CD14-positive monocyte (primary cell): ENCODE measurements at regions not wholly inside any gene's neighbourhood (a gene's known extent, or its start where the extent isn't known, plus 50 kb on each side); places are given as distances from the start of the nearest gene placed in this dataset.

Experiments
- DNase-seq, 3 donors: peaks; one replicate each; pipeline ENCODE4 v3.0.0-alpha.2; 2011 to 2022
- H2AFZ ChIP-seq: 2 replicates; pipeline ENCODE4 v1.6.0; 2012; ENCODE audit warnings: mild to moderate bottlenecking, low read depth, low read length, inconsistent platforms; ENCODE audit not compliant: insufficient read depth, poor library complexity, severe bottlenecking
- H3K27ac ChIP-seq, 2 donors: 1 replicate in 1 of 2; 2 replicates in 1 of 2; pipeline ENCODE4 v1.5.1; 2012 to 2013; ENCODE audit warnings: low read length in 2 of 2, control low read depth in 1 of 2, inconsistent platforms in 1 of 2, low read depth in 1 of 2, mild to moderate bottlenecking in 1 of 2
- H3K27me3 ChIP-seq, 2 donors: one replicate each; pipeline versions ENCODE4 v1.6.0 to v1.6.1; 2011 to 2013; ENCODE audit warnings: low read length in 2 of 2; ENCODE audit not compliant: control insufficient read depth in 2 of 2, insufficient read depth in 2 of 2
- H3K36me3 ChIP-seq, 2 donors: replicated peaks in 1 of 2; 1 replicate in 1 of 2; 2 replicates in 1 of 2; pipeline versions ENCODE4 v1.5.1 to v1.6.1; 2012 to 2013; ENCODE audit warnings: low read length in 2 of 2, control low read depth in 1 of 2, inconsistent platforms in 1 of 2, mild to moderate bottlenecking in 1 of 2; ENCODE audit not compliant: insufficient read depth in 2 of 2, control insufficient read depth in 1 of 2
- H3K4me1 ChIP-seq, 2 donors: 1 replicate in 1 of 2; 2 replicates in 1 of 2; pipeline versions ENCODE4 v1.5.1 to v1.6.1; 2012 to 2013; ENCODE audit warnings: low read length in 2 of 2, control low read depth in 1 of 2, inconsistent platforms in 1 of 2, mild to moderate bottlenecking in 1 of 2, moderate library complexity in 1 of 2; ENCODE audit not compliant: insufficient read depth in 2 of 2, control insufficient read depth in 1 of 2
- H3K4me2 ChIP-seq: replicated peaks from 2 replicates; pipeline ENCODE3; 2012; ENCODE audit warnings: low read length, moderate library complexity, mild to moderate bottlenecking; ENCODE audit not compliant: poor library complexity, severe bottlenecking; ENCODE audit errors: extremely low read depth
- H3K4me3 ChIP-seq, 3 experiments: fragments of 200-600 bp in 1 of 3; sonication (generic) in 1 of 3; replicated peaks in 1 of 3; 1 replicate in 2 of 3; 2 replicates in 1 of 3; pipeline ENCODE4 v1.5.1; 2011 to 2013; ENCODE audit warnings: low read length in 3 of 3, mild to moderate bottlenecking in 3 of 3, control low read depth in 2 of 3, low read depth in 2 of 3, inconsistent platforms in 1 of 3, moderate library complexity in 1 of 3
- H3K79me2 ChIP-seq: 2 replicates; pipeline ENCODE4 v1.6.0; 2012; ENCODE audit warnings: mild to moderate bottlenecking, control low read depth, inconsistent platforms, low read length, moderate library complexity; ENCODE audit not compliant: insufficient read depth
- H3K9ac ChIP-seq: 2 replicates; pipeline ENCODE4 v1.6.0; 2017; ENCODE audit warnings: low read length, mild to moderate bottlenecking; ENCODE audit not compliant: insufficient read depth, poor library complexity, severe bottlenecking
- H3K9me3 ChIP-seq, 2 donors: replicated peaks in 1 of 2; 1 replicate in 1 of 2; 2 replicates in 1 of 2; pipeline versions ENCODE4 v1.5.1 to v1.6.1; 2012 to 2013; ENCODE audit warnings: low read length in 2 of 2, control low read depth in 1 of 2; ENCODE audit not compliant: control insufficient read depth in 1 of 2, insufficient read depth in 1 of 2
- H4K20me1 ChIP-seq: 2 replicates; pipeline ENCODE4 v1.6.0; 2012; ENCODE audit warnings: mild to moderate bottlenecking, low read length, control low read depth, moderate library complexity; ENCODE audit not compliant: insufficient read depth
- H3K27ac Mint-ChIP-seq, 7 donors: one replicate each; pipeline ENCODE4 v1.8.0; 2020; ENCODE audit warnings: mild to moderate bottlenecking in 7 of 7, mixed read lengths in 7 of 7, moderate library complexity in 6 of 7, inconsistent platforms in 2 of 7
- H3K27me3 Mint-ChIP-seq, 3 donors: one replicate each; pipeline ENCODE4 v1.8.0; 2021 to 2022; ENCODE audit warnings: low read depth in 3 of 3, mild to moderate bottlenecking in 3 of 3, mixed read lengths in 3 of 3, moderate library complexity in 3 of 3, inconsistent platforms in 1 of 3
- H3K36me3 Mint-ChIP-seq, 2 donors: one replicate each; pipeline ENCODE4 v1.8.0; 2020; ENCODE audit warnings: mixed read lengths in 2 of 2, inconsistent platforms in 1 of 2, mild to moderate bottlenecking in 1 of 2
- H3K4me1 Mint-ChIP-seq: one replicate; pipeline ENCODE4 v1.8.0; 2020; ENCODE audit warnings: mild to moderate bottlenecking, mixed read lengths
- H3K4me3 Mint-ChIP-seq, 2 donors: one replicate each; pipeline ENCODE4 v1.8.0; 2020; ENCODE audit warnings: mild to moderate bottlenecking in 2 of 2, mixed read lengths in 2 of 2, moderate library complexity in 1 of 2
- H3K9me3 Mint-ChIP-seq, 7 donors: one replicate each; pipeline ENCODE4 v1.8.0; 2020 to 2022; ENCODE audit warnings: mixed read lengths in 7 of 7, mild to moderate bottlenecking in 6 of 7, moderate library complexity in 6 of 7, inconsistent platforms in 2 of 7
- WGBS: methylation state at CpG from one replicate; pipeline ENCODE4 v1.1.5; 2013; ENCODE audit warnings: missing lambda C conversion rate; ENCODE audit not compliant: insufficient coverage; 5-methylcytosine and 5-hydroxymethylcytosine counted together
- intact Hi-C, 2 donors: fragments of 100-400 bp; cut with micrococcal nuclease; formaldehyde crosslinking; loops; one replicate each; pipeline versions ENCODE4 v1.15.0 to v1.15.1; 2023
- TF ChIP-seq, protein P1 (sequence below): fragments of 200-600 bp; IDR thresholded peaks from one replicate; pipeline ENCODE4 v1.8.0; 2022; ENCODE audit warnings: antibody characterized with exemption, mild to moderate bottlenecking

DNA sequence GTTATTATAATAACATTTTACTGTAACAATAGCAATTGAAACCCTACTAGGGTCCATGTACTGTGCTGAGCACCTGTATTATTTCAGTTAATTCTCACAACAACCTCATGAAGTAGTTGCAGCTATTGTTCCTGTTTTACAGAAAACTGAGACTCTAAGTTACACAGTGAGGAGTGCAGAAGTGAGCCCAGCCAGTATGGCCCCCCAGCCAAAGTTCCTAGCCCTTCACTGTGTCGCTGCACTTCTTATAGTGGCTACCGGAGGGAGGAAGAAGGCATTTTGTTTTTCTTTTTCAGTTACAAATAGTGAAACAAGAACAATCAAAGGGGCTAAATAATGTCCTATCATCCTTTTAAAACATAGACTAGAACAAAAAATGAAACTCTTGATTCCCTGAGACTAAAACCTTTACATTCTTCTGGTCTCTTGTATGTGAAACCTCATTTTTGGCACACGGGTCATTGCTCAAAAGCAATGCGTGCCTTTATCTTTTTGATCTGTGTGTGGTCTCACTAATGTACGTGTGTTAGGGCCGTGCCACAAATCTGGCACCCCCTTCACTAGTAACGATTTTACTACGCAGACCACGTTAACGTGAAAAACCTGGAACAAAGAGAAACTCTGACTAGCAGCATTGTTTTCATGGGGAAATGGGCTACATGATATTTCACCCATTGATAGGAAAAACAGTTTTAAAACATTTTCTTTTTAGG lies 88.7 kb downstream of the LLPH start:
- no peak for DNase-seq
- H3K4me2 ChIP-seq = no peak overlapping the region
- no peaks in the 10 kb centered on the region for H4K20me1 ChIP-seq
- Mint-ChIP-seq H3K4me1 (no peaks in the 10 kb centered on the region), H3K27me3 (peaks cover 0 to 2% (median 1%) of the 10 kb centered on the region in 3 donors), H3K36me3 (no peaks in the 10 kb centered on the region), H3K4me3 (no peak overlapping the region), H3K9me3 (no peaks in the 10 kb centered on the region), H3K27ac (no peak overlapping the region)
- H3K4me1 ChIP-seq = peaks cover 0 to under 1% of the 10 kb centered on the region in 2 donors
- H3K36me3 ChIP-seq = no peaks in the 10 kb centered on the region
- H3K9me3 ChIP-seq = no peaks in the 10 kb centered on the region
- no peaks in the 10 kb centered on the region for H3K79me2 ChIP-seq
- intact Hi-C loops = no loop called here
- no peak overlapping the region for H3K4me3 ChIP-seq
- H3K9ac ChIP-seq = no peak overlapping the region
- TF ChIP-seq, protein P1, sequence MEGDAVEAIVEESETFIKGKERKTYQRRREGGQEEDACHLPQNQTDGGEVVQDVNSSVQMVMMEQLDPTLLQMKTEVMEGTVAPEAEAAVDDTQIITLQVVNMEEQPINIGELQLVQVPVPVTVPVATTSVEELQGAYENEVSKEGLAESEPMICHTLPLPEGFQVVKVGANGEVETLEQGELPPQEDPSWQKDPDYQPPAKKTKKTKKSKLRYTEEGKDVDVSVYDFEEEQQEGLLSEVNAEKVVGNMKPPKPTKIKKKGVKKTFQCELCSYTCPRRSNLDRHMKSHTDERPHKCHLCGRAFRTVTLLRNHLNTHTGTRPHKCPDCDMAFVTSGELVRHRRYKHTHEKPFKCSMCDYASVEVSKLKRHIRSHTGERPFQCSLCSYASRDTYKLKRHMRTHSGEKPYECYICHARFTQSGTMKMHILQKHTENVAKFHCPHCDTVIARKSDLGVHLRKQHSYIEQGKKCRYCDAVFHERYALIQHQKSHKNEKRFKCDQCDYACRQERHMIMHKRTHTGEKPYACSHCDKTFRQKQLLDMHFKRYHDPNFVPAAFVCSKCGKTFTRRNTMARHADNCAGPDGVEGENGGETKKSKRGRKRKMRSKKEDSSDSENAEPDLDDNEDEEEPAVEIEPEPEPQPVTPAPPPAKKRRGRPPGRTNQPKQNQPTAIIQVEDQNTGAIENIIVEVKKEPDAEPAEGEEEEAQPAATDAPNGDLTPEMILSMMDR = no peak
- no peaks in the 10 kb centered on the region for H3K27me3 ChIP-seq
- H3K27ac ChIP-seq = no peak overlapping the region
- 96% methylated on average over 5 of the region's 10 CpGs for WGBS
- no peak overlapping the region for H2AFZ ChIP-seq

DNA sequence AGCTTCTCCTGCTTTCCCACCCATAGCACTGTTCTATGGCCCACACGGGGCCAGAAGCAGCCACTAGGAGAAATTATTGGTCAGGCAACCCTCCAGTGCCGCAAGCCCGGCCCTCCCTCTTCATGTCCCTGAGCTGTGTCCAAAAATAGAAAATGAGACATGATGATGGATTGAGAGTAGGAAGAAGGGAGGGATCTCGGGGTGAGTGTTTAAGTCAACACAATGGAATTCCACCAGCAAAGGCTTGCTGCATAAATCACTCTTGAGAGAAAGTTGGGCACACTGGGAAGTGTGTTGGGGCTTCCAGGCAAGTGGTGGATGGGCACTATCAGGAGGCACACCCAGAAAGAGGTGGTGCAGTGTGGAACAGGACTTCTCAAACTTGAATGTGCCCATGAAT lies 94.2 kb downstream of the LLPH start:
- Histone ChIP-seq H3K4me2 (no peak overlapping the region), H3K4me1 (no peaks in the 10 kb centered on the region), H3K9me3 (no peaks in the 10 kb centered on the region), H4K20me1 (no peaks in the 10 kb centered on the region), H3K27me3 (no peaks in the 10 kb centered on the region), H3K27ac (no peak overlapping the region), H3K79me2 (no peaks in the 10 kb centered on the region), H3K4me3 (no peak overlapping the region), H3K36me3 (no peaks in the 10 kb centered on the region), H2AFZ (no peak overlapping the region), H3K9ac (no peak overlapping the region)
- H3K27ac Mint-ChIP-seq = no peak overlapping the region
- no peaks in the 10 kb centered on the region for H3K4me1 Mint-ChIP-seq
- H3K27me3 Mint-ChIP-seq = peaks cover 0 to 4% (median 2%) of the 10 kb centered on the region in 3 donors
- no peaks in the 10 kb centered on the region for H3K36me3 Mint-ChIP-seq
- no peaks in the 10 kb centered on the region for H3K9me3 Mint-ChIP-seq
- intact Hi-C loops = no loop called here
- H3K4me3 Mint-ChIP-seq = no peak overlapping the region
- DNase-seq = no peak
- WGBS = 100% methylated on average over 3 of the region's 4 CpGs
- TF ChIP-seq, protein P1 = no peak
